PFSK-1 (cell line): ENCODE measurements at regions not wholly inside any gene's neighbourhood (a gene's known extent, or its start where the extent isn't known, plus 50 kb on each side); places are given as distances from the start of the nearest gene placed in this dataset.

Source experiments
- POLR2AphosphoS5 ChIP-seq: IDR thresholded peaks from 2 replicates; pipeline ENCODE4 v1.6.1; 2012; ENCODE audit warnings: low read depth, mild to moderate bottlenecking, control low read depth, low read length, moderate library complexity
- REST ChIP-seq, 2 experiments: IDR thresholded peaks; 2 replicates each; pipeline versions ENCODE4 v1.6.1 to v1.8.0; 2011 to 2012; ENCODE audit warnings: low read depth in 2 of 2, low read length in 2 of 2, control low read depth in 1 of 2, inconsistent platforms in 1 of 2, mild to moderate bottlenecking in 1 of 2, moderate library complexity in 1 of 2; ENCODE audit not compliant: insufficient read depth in 1 of 2

DNA sequence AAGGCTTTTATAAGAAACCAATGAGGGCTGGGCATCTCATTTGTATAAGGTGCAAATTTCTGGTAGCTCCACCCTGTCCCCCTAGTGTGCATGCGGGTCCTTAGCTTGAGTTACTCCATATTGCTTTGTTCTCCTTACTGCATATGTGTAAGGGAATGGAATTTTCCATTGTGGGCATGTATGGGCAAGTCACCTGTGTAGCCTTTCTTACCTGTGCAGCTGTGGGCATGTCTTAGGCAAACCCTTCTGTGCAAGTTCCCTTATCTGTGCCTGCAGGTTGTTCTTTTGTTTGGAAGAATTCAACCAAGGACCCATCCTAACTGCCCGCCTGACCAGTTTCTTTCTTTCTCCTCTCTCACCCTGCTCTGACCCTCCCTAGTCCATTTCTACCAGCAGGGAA is 122.8 kb upstream of the HS3ST4 start:
- TF ChIP-seq REST (IDR thresholded peaks at IDR 0.05; ENCODE audit: insufficient read depth in 1 of 2, low read depth in 2 of 2, low read length in 2 of 2) = no peak
- TF ChIP-seq POLR2AphosphoS5 = no peak
